ENCODE measurements at regions not wholly inside any gene's neighbourhood (a gene's known extent, or its start where the extent isn't known, plus 50 kb on each side); places are given as distances from the start of the nearest gene placed in this dataset.
A peak's percentile ranks its signal among the peaks of the same experiment; 100 is the strongest.

DNA sequence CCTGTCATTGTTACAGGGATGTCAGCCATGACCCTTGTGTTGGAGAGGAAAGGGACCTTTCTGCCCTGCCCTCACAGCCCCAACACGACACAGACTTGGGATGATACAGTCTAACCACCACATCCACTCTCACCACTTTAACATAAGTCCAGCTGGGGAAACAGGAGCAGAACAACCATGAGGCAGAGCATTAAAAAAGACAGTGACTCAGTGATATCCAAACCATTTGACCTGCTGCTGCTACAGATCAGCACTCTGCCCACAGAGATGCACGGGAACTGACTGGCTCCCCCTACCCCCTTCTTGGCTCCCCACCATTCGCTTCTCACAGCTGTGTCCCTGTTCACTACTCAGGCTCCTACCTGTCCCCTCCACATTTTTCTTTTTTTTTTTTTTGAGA, 458.6 kb downstream of the ZNF608 start:
- Histone ChIP-seq H3K9me3 (ENCODE audit: insufficient read depth, low read depth, low read length) (no peaks in the 10 kb centered on the region), H3K36me3 (ENCODE audit: insufficient read depth, low read length) (no peaks in the 10 kb centered on the region), H3K9ac (ENCODE audit: low read depth, low read length) (no peak overlapping the region), H3K27ac (ENCODE audit: low read depth, low read length) (no peak overlapping the region), H3K4me3 (ENCODE audit: low read length) (no peak overlapping the region), H3K4me1 (ENCODE audit: insufficient read depth, low read length) (peaks cover 17% of the 10 kb centered on the region), H3K27me3 (ENCODE audit: insufficient read depth, low read length) (no peaks in the 10 kb centered on the region)
- WGBS: 93% methylated on average over 3 of the region's 3 CpGs

DNA sequence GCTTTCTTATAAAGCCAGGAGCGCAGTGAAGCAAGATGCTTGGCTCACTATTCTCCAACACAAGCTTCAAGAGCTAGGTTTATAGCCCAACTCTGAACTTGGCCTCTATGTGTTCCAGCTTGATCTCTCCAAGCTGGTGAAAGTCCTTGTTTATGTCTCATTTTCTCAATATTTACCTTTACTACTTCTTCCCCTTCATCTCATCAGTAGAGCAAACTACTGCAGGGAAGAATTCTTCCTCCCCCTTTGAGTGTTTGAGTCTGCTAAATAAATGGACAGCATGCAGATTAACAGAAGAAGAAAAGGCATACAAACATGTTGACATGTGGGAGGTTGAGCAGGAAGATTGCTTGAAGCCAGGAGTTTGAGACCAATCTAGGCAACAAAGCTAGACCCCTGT, 460.7 kb downstream of the ZNF608 start:
- no peaks in the 10 kb centered on the region for H3K9me3 ChIP-seq (ENCODE audit: insufficient read depth, low read depth, low read length)
- H3K4me3 ChIP-seq (ENCODE audit: low read length): no peak overlapping the region
- no peak overlapping the region for H3K9ac ChIP-seq (ENCODE audit: low read depth, low read length)
- peaks cover 13% of the 10 kb centered on the region for H3K4me1 ChIP-seq (ENCODE audit: insufficient read depth, low read length)
- H3K36me3 ChIP-seq (ENCODE audit: insufficient read depth, low read length): no peaks in the 10 kb centered on the region
- 96% methylated on average over 1 of the region's 1 CpG for WGBS
- no peak overlapping the region for H3K27ac ChIP-seq (ENCODE audit: low read depth, low read length)
- no peaks in the 10 kb centered on the region for H3K27me3 ChIP-seq (ENCODE audit: insufficient read depth, low read length)

DNA sequence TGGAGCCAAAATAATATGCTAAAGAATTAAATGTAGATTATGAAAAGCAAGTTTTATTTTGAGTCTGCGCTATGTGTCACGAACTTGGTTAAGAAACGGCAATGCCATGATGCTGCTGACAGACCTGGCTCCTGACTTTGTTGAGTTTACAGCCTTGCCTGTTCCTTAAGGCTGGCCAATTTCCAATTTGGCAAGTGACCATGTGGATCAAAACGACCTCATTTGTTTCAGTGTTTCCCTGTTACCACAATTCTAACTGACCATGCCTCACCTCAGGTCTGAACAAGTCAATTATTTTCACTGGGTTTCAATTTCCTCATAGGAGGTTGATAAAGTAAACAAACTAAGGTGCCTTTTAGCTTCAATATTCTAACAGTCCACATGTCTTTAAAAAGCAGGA, 461.4 kb downstream of the ZNF608 start:
- H3K27ac ChIP-seq (ENCODE audit: low read depth, low read length): no peak overlapping the region
- no peaks in the 10 kb centered on the region for H3K36me3 ChIP-seq (ENCODE audit: insufficient read depth, low read length)
- no peaks in the 10 kb centered on the region for H3K27me3 ChIP-seq (ENCODE audit: insufficient read depth, low read length)
- H3K4me1 ChIP-seq (ENCODE audit: insufficient read depth, low read length): peaks cover 10% of the 10 kb centered on the region
- H3K4me3 ChIP-seq (ENCODE audit: low read length): no peak overlapping the region
- no peaks in the 10 kb centered on the region for H3K9me3 ChIP-seq (ENCODE audit: insufficient read depth, low read depth, low read length)
- 94% methylated on average over 4 of the region's 4 CpGs for WGBS
- no peak overlapping the region for H3K9ac ChIP-seq (ENCODE audit: low read depth, low read length)

DNA sequence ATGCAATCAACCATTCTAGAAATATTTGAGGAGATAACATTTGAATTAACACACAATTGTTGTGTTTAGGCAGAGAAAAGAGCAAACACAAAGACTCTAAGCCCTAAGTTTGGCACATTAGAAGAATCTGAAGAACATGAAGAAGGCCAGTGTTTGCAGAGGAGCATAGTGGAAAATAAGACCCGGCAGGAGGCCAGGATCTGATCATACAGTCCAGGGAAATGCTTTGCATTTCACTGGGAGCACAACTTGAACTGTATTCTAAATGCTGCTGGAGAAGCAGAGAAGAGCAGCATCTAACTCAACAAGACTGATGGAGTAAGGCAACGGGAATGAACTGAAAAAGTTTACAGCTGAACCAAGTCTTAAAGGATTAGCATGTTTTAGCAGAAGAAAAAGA, 463.4 kb downstream of the ZNF608 start:
- Histone ChIP-seq H3K9me3 (ENCODE audit: insufficient read depth, low read depth, low read length) (no peaks in the 10 kb centered on the region), H3K27ac (ENCODE audit: low read depth, low read length) (no peak overlapping the region), H3K27me3 (ENCODE audit: insufficient read depth, low read length) (no peaks in the 10 kb centered on the region), H3K4me1 (ENCODE audit: insufficient read depth, low read length) (no peaks in the 10 kb centered on the region), H3K9ac (ENCODE audit: low read depth, low read length) (no peak overlapping the region), H3K36me3 (ENCODE audit: insufficient read depth, low read length) (no peaks in the 10 kb centered on the region), H3K4me3 (ENCODE audit: low read length) (no peak overlapping the region)
- whole genome bisulfite sequencing: 89% methylated on average over 2 of the region's 2 CpGs

- no peaks in the 10 kb centered on the region for H3K4me1 ChIP-seq (ENCODE audit: insufficient read depth, low read length)
- H3K9ac ChIP-seq (ENCODE audit: low read depth, low read length): no peak overlapping the region
- 90% methylated on average over 3 of the region's 4 CpGs for WGBS
- no peak overlapping the region for H3K4me3 ChIP-seq (ENCODE audit: low read length)
- H3K9me3 ChIP-seq (ENCODE audit: insufficient read depth, low read depth, low read length): no peaks in the 10 kb centered on the region
- no peaks in the 10 kb centered on the region for H3K27me3 ChIP-seq (ENCODE audit: insufficient read depth, low read length)
- no peak overlapping the region for H3K27ac ChIP-seq (ENCODE audit: low read depth, low read length)
- H3K36me3 ChIP-seq (ENCODE audit: insufficient read depth, low read length): no peaks in the 10 kb centered on the region
Observed at GRCh38 chr5:124280079-124280478, 466.4 kb downstream of the ZNF608 start.

DNA sequence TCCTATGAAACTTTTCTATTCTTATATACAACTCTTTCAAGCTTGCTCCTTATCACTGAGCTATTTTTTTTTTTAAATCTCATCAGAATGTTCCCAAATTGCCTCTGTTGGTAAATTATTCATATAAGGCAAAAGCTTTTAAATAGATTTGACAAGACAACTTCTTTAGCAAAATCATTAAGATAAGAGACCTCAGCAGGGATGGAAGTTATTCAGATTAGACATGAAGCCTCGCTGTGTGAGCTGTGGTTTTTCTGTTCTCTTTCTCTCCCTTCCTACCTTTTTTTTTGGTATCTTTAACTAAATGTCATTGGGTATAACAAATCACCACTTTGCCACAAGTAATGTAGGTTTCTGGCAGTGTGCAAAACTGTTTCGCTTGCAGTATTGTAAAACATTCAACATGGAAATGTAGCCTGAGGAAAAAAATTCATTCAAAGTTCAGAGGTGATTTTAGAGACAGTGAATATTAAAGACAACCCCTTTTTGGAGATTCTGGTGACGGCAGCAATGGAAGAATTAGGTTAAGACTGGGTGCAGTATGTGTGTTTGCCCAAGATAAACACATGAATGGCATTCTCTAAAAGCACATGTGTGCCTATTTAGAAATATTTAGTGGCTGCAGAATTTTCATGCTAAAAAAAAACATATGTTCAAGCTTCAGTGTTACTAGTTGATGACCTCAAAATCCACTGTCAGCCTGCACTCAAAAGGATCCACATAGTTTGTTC, 467.1 kb downstream of the ZNF608 start:
- H3K4me1 ChIP-seq (ENCODE audit: insufficient read depth, low read length): no peaks in the 10 kb centered on the region
- no peaks in the 10 kb centered on the region for H3K9me3 ChIP-seq (ENCODE audit: insufficient read depth, low read depth, low read length)
- no peak overlapping the region for H3K27ac ChIP-seq (ENCODE audit: low read depth, low read length)
- no peak overlapping the region for H3K4me3 ChIP-seq (ENCODE audit: low read length)
- no peaks in the 10 kb centered on the region for H3K36me3 ChIP-seq (ENCODE audit: insufficient read depth, low read length)
- no peaks in the 10 kb centered on the region for H3K27me3 ChIP-seq (ENCODE audit: insufficient read depth, low read length)
- no peak overlapping the region for H3K9ac ChIP-seq (ENCODE audit: low read depth, low read length)
- WGBS: 84% methylated on average over 2 of the region's 3 CpGs

DNA sequence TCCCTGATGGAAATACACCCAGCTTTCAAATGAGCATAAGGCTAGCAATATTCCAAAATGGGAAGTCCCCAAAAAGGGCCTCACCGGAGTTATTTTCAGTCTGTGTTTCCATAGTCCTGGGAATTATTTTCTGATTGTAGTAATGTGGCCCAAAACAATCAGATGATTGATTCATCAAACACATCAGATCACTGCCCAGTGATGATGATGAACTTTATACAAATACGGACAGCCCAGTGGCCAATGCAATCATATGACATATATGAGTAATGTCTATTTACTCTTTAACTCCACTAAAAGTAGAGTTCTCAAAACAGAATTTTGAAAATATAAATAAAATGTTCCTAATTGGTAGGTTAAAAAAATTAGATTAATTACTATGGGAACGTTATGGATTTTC, 467.8 kb downstream of the ZNF608 start:
- no peaks in the 10 kb centered on the region for H3K36me3 ChIP-seq (ENCODE audit: insufficient read depth, low read length)
- no peak overlapping the region for H3K4me3 ChIP-seq (ENCODE audit: low read length)
- H3K9me3 ChIP-seq (ENCODE audit: insufficient read depth, low read depth, low read length): no peaks in the 10 kb centered on the region
- 93% methylated on average over 3 of the region's 3 CpGs for WGBS
- no peaks in the 10 kb centered on the region for H3K27me3 ChIP-seq (ENCODE audit: insufficient read depth, low read length)
- H3K4me1 ChIP-seq (ENCODE audit: insufficient read depth, low read length): no peaks in the 10 kb centered on the region
- no peak overlapping the region for H3K9ac ChIP-seq (ENCODE audit: low read depth, low read length)
- no peak overlapping the region for H3K27ac ChIP-seq (ENCODE audit: low read depth, low read length)

- H3K4me3 ChIP-seq (ENCODE audit: low read length): no peak overlapping the region
- no peaks in the 10 kb centered on the region for H3K27me3 ChIP-seq (ENCODE audit: insufficient read depth, low read length)
- H3K9me3 ChIP-seq (ENCODE audit: insufficient read depth, low read depth, low read length): no peaks in the 10 kb centered on the region
- H3K36me3 ChIP-seq (ENCODE audit: insufficient read depth, low read length): no peaks in the 10 kb centered on the region
- no peaks in the 10 kb centered on the region for H3K4me1 ChIP-seq (ENCODE audit: insufficient read depth, low read length)
- 75% methylated on average over 7 of the region's 7 CpGs for WGBS
- no peak overlapping the region for H3K27ac ChIP-seq (ENCODE audit: low read depth, low read length)
- no peak overlapping the region for H3K9ac ChIP-seq (ENCODE audit: low read depth, low read length)
Observed at GRCh38 chr5:124277767-124278545, 468.5 kb downstream of the ZNF608 start.

- H3K4me1 ChIP-seq (ENCODE audit: insufficient read depth, low read length): no peaks in the 10 kb centered on the region
- no peak overlapping the region for H3K27ac ChIP-seq (ENCODE audit: low read depth, low read length)
- no peaks in the 10 kb centered on the region for H3K9me3 ChIP-seq (ENCODE audit: insufficient read depth, low read depth, low read length)
- no peak overlapping the region for H3K4me3 ChIP-seq (ENCODE audit: low read length)
- H3K27me3 ChIP-seq (ENCODE audit: insufficient read depth, low read length): no peaks in the 10 kb centered on the region
- WGBS: 92% methylated on average over 3 of the region's 3 CpGs
- H3K36me3 ChIP-seq (ENCODE audit: insufficient read depth, low read length): no peaks in the 10 kb centered on the region
- no peak overlapping the region for H3K9ac ChIP-seq (ENCODE audit: low read depth, low read length)
Observed at GRCh38 chr5:124276166-124276565, 470.3 kb downstream of the ZNF608 start.

GRCh38 chr5:124274949-124275348, 471.5 kb downstream of the ZNF608 start:
- Histone ChIP-seq H3K4me3 (ENCODE audit: low read length) (no peak overlapping the region), H3K9me3 (ENCODE audit: insufficient read depth, low read depth, low read length) (no peaks in the 10 kb centered on the region), H3K9ac (ENCODE audit: low read depth, low read length) (no peak overlapping the region), H3K4me1 (ENCODE audit: insufficient read depth, low read length) (no peaks in the 10 kb centered on the region), H3K36me3 (ENCODE audit: insufficient read depth, low read length) (no peaks in the 10 kb centered on the region), H3K27ac (ENCODE audit: low read depth, low read length) (no peak overlapping the region), H3K27me3 (ENCODE audit: insufficient read depth, low read length) (no peaks in the 10 kb centered on the region)
- WGBS: 71% methylated on average over 1 of the region's 2 CpGs

GRCh38 chr5:124264499-124264898, 481.9 kb downstream of the ZNF608 start:
- Histone ChIP-seq H3K4me1 (ENCODE audit: insufficient read depth, low read length) (peaks cover 49% of the 10 kb centered on the region), H3K9ac (ENCODE audit: low read depth, low read length) (no peak overlapping the region), H3K36me3 (ENCODE audit: insufficient read depth, low read length) (no peaks in the 10 kb centered on the region), H3K4me3 (ENCODE audit: low read length) (no peak overlapping the region), H3K27me3 (ENCODE audit: insufficient read depth, low read length) (no peaks in the 10 kb centered on the region), H3K9me3 (ENCODE audit: insufficient read depth, low read depth, low read length) (no peaks in the 10 kb centered on the region), H3K27ac (ENCODE audit: low read depth, low read length) (peak overlapping the region; percentile 81; the same call in 1 of the 2 replicates)
- 42% methylated on average over 2 of the region's 2 CpGs for WGBS

Measured in HUES64 (cell line).